ENCODE measurements at regions not wholly inside any gene's neighbourhood (a gene's known extent, or its start where the extent isn't known, plus 50 kb on each side); places are given as distances from the start of the nearest gene placed in this dataset.

DNA sequence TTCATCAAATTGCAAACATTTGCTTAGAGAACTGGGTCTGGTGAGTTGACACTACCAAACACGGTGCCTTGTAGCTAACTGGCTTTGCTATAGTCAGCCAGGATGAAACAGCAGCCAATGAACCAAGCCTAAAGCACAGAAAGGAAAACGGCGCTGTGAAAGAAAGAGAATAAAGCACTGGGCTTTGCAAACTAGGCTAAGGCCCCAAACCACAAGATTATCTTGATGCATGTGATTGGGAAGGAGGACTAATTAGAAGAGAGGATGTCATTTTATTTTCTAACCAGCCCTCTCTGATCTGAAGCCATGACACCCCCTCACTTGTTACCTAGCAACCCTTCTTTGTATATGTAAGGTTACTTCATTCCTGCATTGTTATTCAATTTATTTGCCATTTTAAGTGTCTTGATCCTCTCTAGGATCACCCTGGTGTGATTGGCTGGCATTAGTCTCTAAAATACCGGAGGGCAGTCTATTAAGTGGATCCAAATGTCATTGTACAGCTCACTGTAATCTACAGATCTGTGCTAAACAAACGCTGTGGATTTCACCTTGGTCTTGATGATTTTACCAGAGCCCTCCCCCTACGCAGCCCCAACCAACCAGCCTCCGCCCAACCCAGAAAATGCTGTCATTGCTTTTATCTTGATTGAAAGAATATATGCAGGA is 395.4 kb upstream of the ACVR2A start:
- no peaks in the 10 kb centered on the region for H3K79me2 ChIP-seq (replicated peaks; ENCODE audit: insufficient read depth)
- Mint-ChIP-seq H3K27me3 (ENCODE audit: insufficient read depth, low read depth, poor library complexity) (no peaks in the 10 kb centered on the region), H3K4me1 (peaks cover 37% of the 10 kb centered on the region), H3K27ac (peak overlapping the region; percentile 88), H3K9me3 (peaks cover 11% of the 10 kb centered on the region), H3K4me3 (peak overlapping the region; percentile 62), H3K36me3 (ENCODE audit: low read depth) (peaks cover 11% of the 10 kb centered on the region)
- H3K27me3 ChIP-seq (ENCODE audit: insufficient read depth), result no peaks in the 10 kb centered on the region
- peak overlapping the region; percentile 28; the same call in 1 of the 2 replicates for H3K27ac ChIP-seq (ENCODE audit: low read depth)
- TF ChIP-seq STAT1 (IDR thresholded peaks at IDR 0.05; ENCODE audit: unreplicated experiment) (no peak), ZNF114 (CRISPR knock-in tag; IDR thresholded peaks at IDR 0.05) (no peak), REST (IDR thresholded peaks at IDR 0.05; ENCODE audit: unreplicated experiment) (no peak), EZH2phosphoT487 (IDR thresholded peaks at IDR 0.05; ENCODE audit: unreplicated experiment) (no peak), JUNB (IDR thresholded peaks at IDR 0.05; ENCODE audit: unreplicated experiment) (no peak), ZNF331 (CRISPR knock-in tag; IDR thresholded peaks at IDR 0.05; ENCODE audit: low read depth) (no peak), ZNF462 (CRISPR knock-in tag; IDR thresholded peaks at IDR 0.05) (no peak), EZH2 (IDR thresholded peaks at IDR 0.05; ENCODE audit: low read depth, unreplicated experiment) (no peak), POLR2AphosphoS5 (IDR thresholded peaks at IDR 0.05; ENCODE audit: low read depth) (no peak), NANOG (IDR thresholded peaks at IDR 0.05; ENCODE audit: borderline replicate concordance) (no peak)
- TF ChIP-seq, protein P1, sequence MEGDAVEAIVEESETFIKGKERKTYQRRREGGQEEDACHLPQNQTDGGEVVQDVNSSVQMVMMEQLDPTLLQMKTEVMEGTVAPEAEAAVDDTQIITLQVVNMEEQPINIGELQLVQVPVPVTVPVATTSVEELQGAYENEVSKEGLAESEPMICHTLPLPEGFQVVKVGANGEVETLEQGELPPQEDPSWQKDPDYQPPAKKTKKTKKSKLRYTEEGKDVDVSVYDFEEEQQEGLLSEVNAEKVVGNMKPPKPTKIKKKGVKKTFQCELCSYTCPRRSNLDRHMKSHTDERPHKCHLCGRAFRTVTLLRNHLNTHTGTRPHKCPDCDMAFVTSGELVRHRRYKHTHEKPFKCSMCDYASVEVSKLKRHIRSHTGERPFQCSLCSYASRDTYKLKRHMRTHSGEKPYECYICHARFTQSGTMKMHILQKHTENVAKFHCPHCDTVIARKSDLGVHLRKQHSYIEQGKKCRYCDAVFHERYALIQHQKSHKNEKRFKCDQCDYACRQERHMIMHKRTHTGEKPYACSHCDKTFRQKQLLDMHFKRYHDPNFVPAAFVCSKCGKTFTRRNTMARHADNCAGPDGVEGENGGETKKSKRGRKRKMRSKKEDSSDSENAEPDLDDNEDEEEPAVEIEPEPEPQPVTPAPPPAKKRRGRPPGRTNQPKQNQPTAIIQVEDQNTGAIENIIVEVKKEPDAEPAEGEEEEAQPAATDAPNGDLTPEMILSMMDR (conservative IDR thresholded peaks at IDR 0.05; ENCODE audit: low read depth in 2 of 2), result no peak
- peaks cover 38% of the 10 kb centered on the region for H3K4me1 ChIP-seq (ENCODE audit: insufficient read depth)
- no peak overlapping the region for H2AFZ ChIP-seq
- ATAC-seq (peak; percentile 92), DNase-seq (ENCODE audit: low spot score) (peak; percentile 86)
- H4K20me1 ChIP-seq (replicated peaks; ENCODE audit: insufficient read depth), result no peaks in the 10 kb centered on the region
- H3K9me2 ChIP-seq (ENCODE audit: insufficient read depth), result peaks cover 8% of the 10 kb centered on the region; the same call in 1 of the 2 replicates
- no peaks in the 10 kb centered on the region for H3K36me3 ChIP-seq (ENCODE audit: insufficient read depth)
- H3K4me3 ChIP-seq, result peak overlapping the region; percentile 16; the same call in 1 of the 2 replicates
- no peaks in the 10 kb centered on the region for H3F3A ChIP-seq (replicated peaks; ENCODE audit: low read depth)
- peak overlapping the region; percentile 54 for H3K4me2 ChIP-seq

Data from GM23338 (cell line).